ENCODE measurements at regions not wholly inside any gene's neighbourhood (a gene's known extent, or its start where the extent isn't known, plus 50 kb on each side); places are given as distances from the start of the nearest gene placed in this dataset.

- 15% methylated on average over 1 of the region's 1 CpG for WGBS (ENCODE audit: low lambda C conversion rate)
- no peak overlapping the region for H3K9ac ChIP-seq
- no peak overlapping the region for H2AFZ ChIP-seq (ENCODE audit: low read depth)
- 0 out of 2 replicates have a peak, but pooled peaks cover 3% of the 10 kb centered on the region for H3K9me2 ChIP-seq
- H3K36me3 ChIP-seq (replicated peaks in 1 of 2; ENCODE audit: control insufficient read depth in 1 of 2, insufficient read depth in 2 of 2, low read length in 1 of 2) = no peaks in the 10 kb centered on the region
- no peaks in the 10 kb centered on the region for H4K20me1 ChIP-seq (ENCODE audit: insufficient read depth)
- ChIA-PET POLR2A (no interaction called here), CTCF (no interaction called here)
- TF ChIP-seq SMC3 (IDR thresholded peaks at IDR 0.05; ENCODE audit: low read depth, low read length) (no peak), YY1 (IDR thresholded peaks at IDR 0.05; ENCODE audit: low read depth) (no peak), SIN3A (IDR thresholded peaks at IDR 0.05; ENCODE audit: borderline replicate concordance, low read depth, low read length) (no peak), TEAD4 (IDR thresholded peaks at IDR 0.05; ENCODE audit: borderline replicate concordance, insufficient read depth) (no peak), NRF1 (IDR thresholded peaks at IDR 0.05; ENCODE audit: low read depth, low read length) (no peak), RXRA (IDR thresholded peaks at IDR 0.05; ENCODE audit: borderline replicate concordance, low read depth) (no peak), FOSL2 (IDR thresholded peaks at IDR 0.05; ENCODE audit: borderline replicate concordance, low read depth) (no peak), ZBTB33 (IDR thresholded peaks at IDR 0.05; ENCODE audit: borderline replicate concordance, low read depth) (no peak), GATA2 (CRISPR knock-in tag; IDR thresholded peaks at IDR 0.05) (no peak), GABPA (IDR thresholded peaks at IDR 0.05; ENCODE audit: low read depth) (no peak), PBX3 (IDR thresholded peaks at IDR 0.05) (no peak), EP300 (IDR thresholded peaks at IDR 0.05; ENCODE audit: borderline replicate concordance in 1 of 2, low read depth in 1 of 2, low read length in 1 of 2) (no peak), JUND (IDR thresholded peaks at IDR 0.05) (no peak), CHD2 (IDR thresholded peaks at IDR 0.05; ENCODE audit: low read length, partially characterized antibody) (no peak), RAD21 (IDR thresholded peaks at IDR 0.05; ENCODE audit: low read length) (no peak), FOXJ3 (CRISPR knock-in tag; IDR thresholded peaks at IDR 0.05) (no peak), NFIC (IDR thresholded peaks at IDR 0.05; ENCODE audit: borderline replicate concordance) (no peak), IRF3 (IDR thresholded peaks at IDR 0.05; ENCODE audit: low read depth, low read length) (no peak), USF2 (IDR thresholded peaks at IDR 0.05; ENCODE audit: borderline replicate concordance, low read depth, low read length) (no peak)
- no peak overlapping the region for H3K27ac ChIP-seq (ENCODE audit: low read depth in 2 of 2, low read length in 1 of 2)
- no peak for DNase-seq
- H3F3A ChIP-seq (replicated peaks; ENCODE audit: insufficient read depth) = no peaks in the 10 kb centered on the region
- 0 out of 2 replicates have a peak, but pooled peaks cover 2% of the 10 kb centered on the region for H3K9me3 ChIP-seq
- H3K4me1 ChIP-seq (ENCODE audit: control insufficient read depth in 1 of 2, insufficient read depth in 2 of 2, low read depth in 1 of 2, low read length in 1 of 2) = no peaks in the 10 kb centered on the region
- no peaks in the 10 kb centered on the region for H3K79me2 ChIP-seq (ENCODE audit: insufficient read depth)
- no peaks in the 10 kb centered on the region for H3K27me3 ChIP-seq (ENCODE audit: insufficient read depth)
- no peak overlapping the region for H3K4me2 ChIP-seq
- H3K4me3 ChIP-seq (ENCODE audit: low read depth in 2 of 2, low read length in 1 of 2) = no peak overlapping the region
Observed at GRCh38 chr21:35915030-35915429, 145.3 kb downstream of the SETD4 start.

All from SK-N-SH (cell line).